Bronchial epithelial cell (primary cell): ENCODE measurements at regions not wholly inside any gene's neighbourhood (a gene's known extent, or its start where the extent isn't known, plus 50 kb on each side); places are given as distances from the start of the nearest gene placed in this dataset.
A peak's percentile ranks its signal among the peaks of the same experiment; 100 is the strongest.

Source experiments
- DNase-seq: peaks from one replicate; pipeline ENCODE4 v3.0.0-alpha.2; 2010; ENCODE audit warnings: low read depth
- FAIRE-seq: peaks from 2 replicates; lab custom pipeline; 2011; peaks lifted over from hg19 to GRCh38; lab: Jason Lieb, UNC
- H3K27me3 ChIP-seq: 2 replicates; pipeline ENCODE4 v1.5.1; 2011; ENCODE audit warnings: low read length; ENCODE audit not compliant: control insufficient read depth, insufficient read depth
- H3K36me3 ChIP-seq: 2 replicates; pipeline ENCODE4 v1.5.1; 2011; ENCODE audit warnings: low read length; ENCODE audit not compliant: control insufficient read depth, insufficient read depth
- H3K4me3 ChIP-seq: 2 replicates; pipeline ENCODE4 v1.5.1; 2011; ENCODE audit warnings: mild to moderate bottlenecking, low read depth, low read length, control low read depth
- TF ChIP-seq, protein P1 (sequence below): IDR thresholded peaks from 2 replicates; pipeline ENCODE4 v1.5.1; 2011; ENCODE audit warnings: mild to moderate bottlenecking, moderate library complexity, low read length, control low read depth, inconsistent platforms; ENCODE audit not compliant: insufficient read depth, severe bottlenecking

DNA sequence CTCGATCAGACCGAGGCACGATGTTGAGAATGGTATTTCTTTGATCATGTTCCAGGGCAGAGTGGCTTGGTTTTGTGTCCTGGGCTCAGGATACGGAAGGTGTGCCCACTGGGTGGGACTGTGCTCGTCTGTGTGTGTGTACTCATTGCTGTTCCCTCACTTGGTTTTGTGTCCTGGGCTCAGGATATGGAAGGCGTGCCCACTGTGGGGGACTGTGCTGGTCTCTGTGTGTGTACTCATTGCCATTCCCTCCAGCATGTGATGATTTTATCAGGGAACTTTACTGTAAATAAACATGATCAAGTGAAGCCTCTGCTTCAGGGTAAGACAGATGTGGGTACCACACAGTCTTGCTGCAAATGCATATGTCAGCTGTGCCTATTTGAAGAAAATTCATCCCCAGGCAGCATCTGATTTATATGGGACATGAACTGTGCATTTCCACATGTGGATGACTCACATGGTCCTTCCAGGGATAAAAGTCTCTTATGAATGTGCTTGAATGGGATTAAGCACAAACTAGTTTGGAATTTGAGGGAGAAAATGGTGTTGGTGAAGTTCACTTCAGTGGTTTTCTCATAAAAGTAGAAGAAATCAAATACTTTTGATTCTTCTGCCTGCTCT is 274.3 kb downstream of the QKI start:
- H3K4me3 ChIP-seq, result no peak overlapping the region
- H3K36me3 ChIP-seq, result no peaks in the 10 kb centered on the region
- DNase-seq (peak; percentile 15), FAIRE-seq (no peak)
- no peaks in the 10 kb centered on the region for H3K27me3 ChIP-seq
- TF ChIP-seq, protein P1, sequence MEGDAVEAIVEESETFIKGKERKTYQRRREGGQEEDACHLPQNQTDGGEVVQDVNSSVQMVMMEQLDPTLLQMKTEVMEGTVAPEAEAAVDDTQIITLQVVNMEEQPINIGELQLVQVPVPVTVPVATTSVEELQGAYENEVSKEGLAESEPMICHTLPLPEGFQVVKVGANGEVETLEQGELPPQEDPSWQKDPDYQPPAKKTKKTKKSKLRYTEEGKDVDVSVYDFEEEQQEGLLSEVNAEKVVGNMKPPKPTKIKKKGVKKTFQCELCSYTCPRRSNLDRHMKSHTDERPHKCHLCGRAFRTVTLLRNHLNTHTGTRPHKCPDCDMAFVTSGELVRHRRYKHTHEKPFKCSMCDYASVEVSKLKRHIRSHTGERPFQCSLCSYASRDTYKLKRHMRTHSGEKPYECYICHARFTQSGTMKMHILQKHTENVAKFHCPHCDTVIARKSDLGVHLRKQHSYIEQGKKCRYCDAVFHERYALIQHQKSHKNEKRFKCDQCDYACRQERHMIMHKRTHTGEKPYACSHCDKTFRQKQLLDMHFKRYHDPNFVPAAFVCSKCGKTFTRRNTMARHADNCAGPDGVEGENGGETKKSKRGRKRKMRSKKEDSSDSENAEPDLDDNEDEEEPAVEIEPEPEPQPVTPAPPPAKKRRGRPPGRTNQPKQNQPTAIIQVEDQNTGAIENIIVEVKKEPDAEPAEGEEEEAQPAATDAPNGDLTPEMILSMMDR, result no peak

DNA sequence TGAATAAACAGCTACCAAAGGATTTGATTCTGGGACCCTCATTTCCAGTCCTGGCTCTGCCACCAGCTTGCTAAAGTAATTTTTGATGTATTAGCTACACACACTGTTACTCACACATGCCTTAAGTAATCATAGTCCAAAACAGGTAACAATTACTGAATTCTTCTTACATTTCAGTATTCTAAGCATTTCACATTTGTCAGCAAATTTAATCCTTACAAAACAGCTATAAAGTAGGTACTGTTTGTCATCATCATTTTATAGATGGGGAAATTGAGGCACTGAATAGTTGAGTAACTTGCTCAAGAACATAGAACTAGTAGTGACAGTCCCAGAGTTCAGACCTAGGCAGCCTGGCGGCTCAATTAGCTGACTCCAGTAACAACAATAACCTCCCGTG is 272.6 kb downstream of the QKI start:
- TF ChIP-seq, protein P1, result no peak
- no peak for FAIRE-seq
- no peak for DNase-seq
- Histone ChIP-seq H3K27me3 (no peaks in the 10 kb centered on the region), H3K4me3 (no peak overlapping the region), H3K36me3 (no peaks in the 10 kb centered on the region)

DNA sequence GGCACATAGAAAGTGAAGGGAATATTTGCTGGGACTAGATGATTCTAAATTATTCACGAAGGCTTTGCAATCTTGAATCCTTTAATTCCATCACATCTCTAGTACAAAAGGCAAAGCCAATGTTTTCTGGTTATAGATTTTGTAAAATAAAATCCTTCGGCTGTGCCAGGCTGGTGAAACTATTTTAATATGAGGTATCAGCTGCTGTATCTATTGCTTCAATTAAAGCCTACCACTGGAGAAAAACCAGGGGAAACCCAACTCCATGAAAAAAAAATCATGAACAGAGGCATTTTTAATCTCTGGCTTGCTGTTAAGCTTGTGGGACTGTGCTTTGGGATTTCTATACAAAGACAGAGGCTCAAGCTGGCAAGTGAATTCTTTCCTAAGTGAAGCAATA is 271.8 kb downstream of the QKI start:
- H3K4me3 ChIP-seq, result no peak overlapping the region
- DNase-seq (no peak), FAIRE-seq (no peak)
- no peaks in the 10 kb centered on the region for H3K27me3 ChIP-seq
- TF ChIP-seq, protein P1, result no peak
- no peaks in the 10 kb centered on the region for H3K36me3 ChIP-seq

DNA sequence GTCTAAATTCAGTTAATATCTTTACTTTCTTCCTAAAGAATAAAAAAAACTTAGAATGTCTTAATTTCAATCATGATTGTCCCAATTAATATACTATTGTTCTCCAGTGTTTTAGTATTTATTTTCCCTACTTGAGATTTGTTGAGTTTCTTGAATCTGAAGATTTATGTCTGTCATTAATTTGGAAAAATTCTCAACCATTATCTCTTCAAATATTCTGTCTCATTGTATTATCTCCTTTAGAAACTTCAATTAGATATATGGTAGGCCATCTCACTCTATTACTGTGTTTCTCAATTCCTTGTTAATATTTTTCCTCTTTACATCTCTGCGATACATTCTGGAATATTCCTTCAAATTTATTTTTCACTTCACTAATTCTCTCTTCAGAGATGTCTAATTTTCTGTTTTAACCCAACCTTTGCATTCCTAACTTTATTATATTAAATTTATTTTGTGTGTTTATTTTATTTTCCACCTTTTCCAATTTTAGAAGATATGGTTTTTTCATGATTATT is 268.6 kb downstream of the QKI start:
- TF ChIP-seq, protein P1, result no peak
- no peak overlapping the region for H3K4me3 ChIP-seq
- no peaks in the 10 kb centered on the region for H3K36me3 ChIP-seq
- FAIRE-seq (no peak), DNase-seq (no peak)
- H3K27me3 ChIP-seq, result no peaks in the 10 kb centered on the region

DNA sequence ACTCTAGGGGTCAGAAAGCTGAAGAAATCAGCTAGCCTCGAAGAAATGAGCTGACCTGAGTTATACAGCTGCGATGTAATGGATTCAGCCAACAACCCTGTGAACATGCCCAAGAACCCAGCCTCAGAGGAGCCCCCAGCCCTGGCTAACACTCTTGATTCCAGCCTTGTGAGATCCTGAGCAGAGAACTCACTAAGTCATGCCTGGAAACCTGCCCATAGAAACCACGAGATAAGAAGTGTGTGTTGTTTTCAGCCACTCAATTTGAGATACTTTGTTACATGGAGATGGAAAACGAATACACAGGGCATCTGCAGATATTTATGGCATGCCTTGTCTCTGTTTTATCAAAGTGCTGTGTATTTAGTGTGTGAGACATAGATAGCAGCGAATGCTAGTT is 265.2 kb downstream of the QKI start:
- no peaks in the 10 kb centered on the region for H3K27me3 ChIP-seq
- DNase-seq (no peak), FAIRE-seq (no peak)
- H3K36me3 ChIP-seq, result no peaks in the 10 kb centered on the region
- TF ChIP-seq, protein P1, result no peak
- H3K4me3 ChIP-seq, result no peak overlapping the region
